Ectodermal cell (in vitro differentiated cells): ENCODE measurements at regions not wholly inside any gene's neighbourhood (a gene's known extent, or its start where the extent isn't known, plus 50 kb on each side); places are given as distances from the start of the nearest gene placed in this dataset.

Experiments used
- H3K27ac ChIP-seq: 2 replicates; pipeline ENCODE4 v1.7.0; 2013; ENCODE audit warnings: mild to moderate bottlenecking, low read depth, low read length; ENCODE audit not compliant: insufficient read depth, poor library complexity, severe bottlenecking
- H3K27me3 ChIP-seq: 2 replicates; pipeline ENCODE4 v1.7.0; 2013; ENCODE audit warnings: mild to moderate bottlenecking, low read length; ENCODE audit not compliant: insufficient read depth, control insufficient read depth, poor library complexity, severe bottlenecking
- H3K36me3 ChIP-seq: one replicate; pipeline ENCODE4 v1.7.0; 2013; ENCODE audit warnings: low read length; ENCODE audit not compliant: control insufficient read depth, insufficient read depth
- H3K4me1 ChIP-seq: one replicate; pipeline ENCODE4 v1.7.0; 2013; ENCODE audit warnings: low read length; ENCODE audit not compliant: control insufficient read depth, insufficient read depth
- H3K4me3 ChIP-seq: 2 replicates; pipeline ENCODE4 v1.7.0; 2013; ENCODE audit warnings: low read depth, low read length, control low read depth; ENCODE audit not compliant: insufficient read depth
- H3K9me3 ChIP-seq: 2 replicates; pipeline ENCODE4 v1.7.0; 2013; ENCODE audit warnings: mild to moderate bottlenecking, low read length, moderate library complexity; ENCODE audit not compliant: control insufficient read depth
- WGBS, 2 experiments: methylation state at CpG; one replicate each; pipeline ENCODE4 v1.1.7; 2013; ENCODE audit warnings: missing lambda C conversion rate in 2 of 2; 5-methylcytosine and 5-hydroxymethylcytosine counted together

DNA sequence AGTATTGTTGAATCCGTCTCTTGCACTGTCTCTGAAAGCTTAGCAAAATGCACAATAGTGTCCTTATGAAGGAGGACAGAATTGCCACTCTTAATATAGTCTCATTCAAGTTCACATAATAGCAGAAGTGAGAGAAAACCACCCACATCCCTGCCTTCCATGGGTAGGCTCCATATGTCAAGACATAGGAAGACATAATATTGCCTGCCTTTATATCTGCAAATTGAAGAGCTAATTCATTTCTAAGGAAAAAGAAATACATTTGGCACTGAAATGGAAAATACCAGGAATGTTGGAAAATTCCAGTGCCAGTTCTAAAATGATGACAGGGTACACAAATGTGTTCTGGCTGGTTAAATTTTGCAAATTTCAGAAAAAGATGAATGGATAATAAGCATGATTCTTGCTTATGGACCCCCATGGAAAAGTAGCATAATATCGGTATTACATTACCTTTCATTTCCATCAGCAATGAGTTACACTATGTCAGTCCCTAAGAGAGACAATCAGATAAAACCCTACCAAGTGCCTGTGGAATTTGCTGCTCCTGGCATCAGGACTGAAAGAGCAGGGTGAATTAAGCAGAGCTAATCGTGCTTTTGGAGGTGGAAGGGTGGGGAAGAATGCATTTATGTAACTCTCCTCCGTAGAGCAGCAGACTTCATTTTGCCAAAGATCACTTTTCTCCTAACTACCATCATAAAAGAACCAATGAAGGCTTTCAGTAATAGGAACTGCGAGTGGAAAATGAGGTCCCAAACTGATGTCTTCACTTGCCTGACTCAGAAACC is 312.6 kb downstream of the FGFR2 start:
- no peaks in the 10 kb centered on the region for H3K27me3 ChIP-seq
- 89 to 96% methylated on average over 5 of the region's 5 CpGs for WGBS, 2 experiments
- peaks cover 18% of the 10 kb centered on the region for H3K4me1 ChIP-seq
- H3K9me3 ChIP-seq, result no peaks in the 10 kb centered on the region
- H3K4me3 ChIP-seq, result no peak overlapping the region
- no peaks in the 10 kb centered on the region for H3K36me3 ChIP-seq
- H3K27ac ChIP-seq, result no peak overlapping the region

DNA sequence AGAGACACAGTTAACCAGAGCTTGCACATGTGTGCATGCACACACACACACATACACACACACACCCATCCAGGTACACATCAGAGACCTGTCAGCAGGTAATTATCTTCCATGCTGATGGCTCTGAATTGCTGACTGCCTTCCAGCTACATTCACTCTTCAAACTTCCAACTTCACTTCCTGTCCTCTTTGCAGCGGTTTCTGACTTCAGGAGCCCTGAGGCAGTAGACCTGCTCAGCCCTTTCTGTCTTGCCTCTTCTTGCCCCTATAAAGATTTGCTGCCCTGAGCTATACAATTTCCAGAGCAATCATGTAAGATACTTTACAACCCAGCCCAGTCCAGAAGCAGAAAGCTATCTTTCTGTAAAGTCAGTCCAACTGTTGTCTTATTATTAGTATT is 310.2 kb downstream of the FGFR2 start:
- H3K36me3 ChIP-seq, result no peaks in the 10 kb centered on the region
- H3K4me1 ChIP-seq, result peaks cover 18% of the 10 kb centered on the region
- WGBS, 2 experiments, result 81 to 82% methylated on average over 1 of the region's 1 CpG
- no peak overlapping the region for H3K4me3 ChIP-seq
- no peaks in the 10 kb centered on the region for H3K9me3 ChIP-seq
- H3K27ac ChIP-seq, result no peak overlapping the region
- no peaks in the 10 kb centered on the region for H3K27me3 ChIP-seq

- H3K4me3 ChIP-seq, result no peak overlapping the region
- H3K4me1 ChIP-seq, result peaks cover 18% of the 10 kb centered on the region
- H3K9me3 ChIP-seq, result no peaks in the 10 kb centered on the region
- no peak overlapping the region for H3K27ac ChIP-seq
- 26 to 30% methylated on average over 4 to 6 of the region's 6 CpGs for WGBS, 2 experiments
- H3K27me3 ChIP-seq, result no peaks in the 10 kb centered on the region
- H3K36me3 ChIP-seq, result no peaks in the 10 kb centered on the region
Measured at GRCh38 chr10:121288864-121289661, 309.2 kb downstream of the FGFR2 start.

DNA sequence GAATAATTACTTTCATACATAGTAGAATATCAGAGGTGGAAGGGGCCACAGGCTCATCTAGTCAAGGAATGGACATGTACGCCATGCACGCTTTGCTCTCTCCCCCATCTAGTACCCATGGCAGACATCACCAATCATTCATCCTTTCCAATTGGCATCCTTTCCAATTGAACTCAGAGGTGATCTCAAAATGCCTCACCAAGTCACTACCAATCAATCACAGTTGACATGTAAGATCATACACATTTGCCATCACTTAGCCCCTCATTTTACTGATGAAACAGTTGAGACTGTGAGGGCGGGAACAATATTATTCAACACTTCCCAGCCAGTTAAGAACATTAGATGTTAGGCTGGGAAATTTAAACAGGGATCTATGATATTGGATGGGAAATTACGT is 308.4 kb downstream of the FGFR2 start:
- no peaks in the 10 kb centered on the region for H3K36me3 ChIP-seq
- WGBS, 2 experiments, result 85 to 93% methylated on average over 3 to 4 of the region's 4 CpGs
- H3K4me1 ChIP-seq, result peaks cover 18% of the 10 kb centered on the region

GRCh38 chr10:121290674-121291073 is 307.6 kb downstream of the FGFR2 start:
- H3K27ac ChIP-seq, result no peak overlapping the region
- H3K36me3 ChIP-seq, result no peaks in the 10 kb centered on the region
- no peaks in the 10 kb centered on the region for H3K9me3 ChIP-seq
- H3K4me3 ChIP-seq, result no peak overlapping the region
- H3K27me3 ChIP-seq, result no peaks in the 10 kb centered on the region
- 95 to 97% methylated on average over 2 to 4 of the region's 4 CpGs for WGBS, 2 experiments
- H3K4me1 ChIP-seq, result peaks cover 15% of the 10 kb centered on the region

More for the DNA sequence above, 308.4 kb downstream of the FGFR2 start:
- Histone ChIP-seq H3K27me3 (no peaks in the 10 kb centered on the region), H3K9me3 (no peaks in the 10 kb centered on the region), H3K4me3 (no peak overlapping the region), H3K27ac (no peak overlapping the region)

GRCh38 chr10:121291376-121291775 is 306.9 kb downstream of the FGFR2 start:
- Histone ChIP-seq H3K27me3 (no peaks in the 10 kb centered on the region), H3K4me3 (no peak overlapping the region), H3K27ac (no peak overlapping the region), H3K9me3 (no peaks in the 10 kb centered on the region), H3K4me1 (peaks cover 15% of the 10 kb centered on the region), H3K36me3 (no peaks in the 10 kb centered on the region)
- 92 to 97% methylated on average over 7 of the region's 7 CpGs for WGBS, 2 experiments

DNA sequence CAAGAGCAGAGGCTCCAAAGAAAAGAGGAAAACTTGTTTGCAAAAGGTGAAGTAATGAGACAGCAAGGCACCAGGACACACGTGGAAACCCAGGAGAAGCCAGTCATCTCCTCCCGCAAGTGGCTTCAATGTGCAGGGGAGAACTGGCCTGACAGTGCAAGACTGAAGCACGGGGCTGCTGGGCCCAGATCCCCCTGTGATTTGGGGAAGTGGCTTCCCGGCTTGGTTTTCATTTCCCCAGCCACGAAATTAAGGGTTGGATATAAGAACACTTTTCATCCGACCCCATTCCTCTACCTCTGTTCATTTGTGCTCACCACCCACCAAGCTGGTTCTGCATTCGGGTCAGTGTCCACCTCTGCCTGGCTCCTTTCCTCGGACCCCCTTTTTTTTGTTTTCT is 306.4 kb downstream of the FGFR2 start:
- no peaks in the 10 kb centered on the region for H3K27me3 ChIP-seq
- H3K27ac ChIP-seq, result no peak overlapping the region
- H3K9me3 ChIP-seq, result no peaks in the 10 kb centered on the region
- peaks cover 15% of the 10 kb centered on the region for H3K4me1 ChIP-seq
- no peaks in the 10 kb centered on the region for H3K36me3 ChIP-seq
- WGBS, 2 experiments, result 92% methylated on average over 8 of the region's 8 CpGs
- no peak overlapping the region for H3K4me3 ChIP-seq

GRCh38 chr10:121292321-121292720 is 305.9 kb downstream of the FGFR2 start:
- no peaks in the 10 kb centered on the region for H3K27me3 ChIP-seq

GRCh38 chr10:121293110-121293509 is 305.1 kb downstream of the FGFR2 start:
- H3K36me3 ChIP-seq, result no peaks in the 10 kb centered on the region
- H3K4me1 ChIP-seq, result peaks cover 13% of the 10 kb centered on the region
- 90 to 96% methylated on average over 9 of the region's 9 CpGs for WGBS, 2 experiments
- H3K27me3 ChIP-seq, result no peaks in the 10 kb centered on the region
- no peaks in the 10 kb centered on the region for H3K9me3 ChIP-seq
- H3K27ac ChIP-seq, result no peak overlapping the region
- no peak overlapping the region for H3K4me3 ChIP-seq

More at GRCh38 chr10:121292321-121292720, 305.9 kb downstream of the FGFR2 start:
- 92 to 96% methylated on average over 9 of the region's 9 CpGs for WGBS, 2 experiments
- Histone ChIP-seq H3K9me3 (no peaks in the 10 kb centered on the region), H3K4me3 (no peak overlapping the region), H3K4me1 (peaks cover 15% of the 10 kb centered on the region), H3K27ac (no peak overlapping the region), H3K36me3 (no peaks in the 10 kb centered on the region)

GRCh38 chr10:121294630-121295029 is 303.6 kb downstream of the FGFR2 start:
- no peak overlapping the region for H3K27ac ChIP-seq
- 91 to 96% methylated on average over 3 of the region's 3 CpGs for WGBS, 2 experiments
- peaks cover under 1% of the 10 kb centered on the region for H3K4me1 ChIP-seq
- no peak overlapping the region for H3K4me3 ChIP-seq
- no peaks in the 10 kb centered on the region for H3K27me3 ChIP-seq
- H3K9me3 ChIP-seq, result no peaks in the 10 kb centered on the region
- no peaks in the 10 kb centered on the region for H3K36me3 ChIP-seq
